ENCODE measurements at regions not wholly inside any gene's neighbourhood (a gene's known extent, or its start where the extent isn't known, plus 50 kb on each side); places are given as distances from the start of the nearest gene placed in this dataset.
A peak's percentile ranks its signal among the peaks of the same experiment; 100 is the strongest.

DNA sequence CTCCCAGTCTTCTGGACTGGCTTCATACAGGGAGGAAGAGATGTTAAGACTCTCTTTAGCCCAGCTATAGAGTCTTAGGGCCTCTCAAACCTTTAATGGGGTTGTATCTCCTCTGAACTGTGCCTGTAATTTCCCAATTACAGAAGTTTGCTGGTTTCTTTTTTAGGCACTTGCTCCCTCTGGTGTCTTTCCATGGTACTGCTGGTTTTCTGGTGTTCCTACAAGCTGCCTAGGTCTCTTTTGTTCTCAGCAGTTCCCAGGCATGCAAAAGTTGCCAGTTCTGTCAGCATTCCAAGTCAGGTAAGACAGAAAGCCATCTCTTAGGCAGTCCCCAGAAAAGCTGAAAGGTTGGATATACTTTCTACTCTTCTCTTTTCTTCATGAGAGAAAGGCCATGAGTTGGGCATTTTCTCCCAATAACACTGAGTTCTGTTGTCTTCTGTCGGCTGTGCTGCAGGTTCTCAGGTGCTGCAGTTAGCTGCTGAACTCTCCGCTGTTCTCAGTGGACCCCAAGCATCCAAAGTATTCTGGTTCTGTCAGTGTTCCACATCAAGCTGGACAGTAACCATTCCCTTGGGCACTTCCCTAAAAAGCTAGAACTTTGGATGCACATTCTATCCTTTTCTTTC lies 54.4 kb upstream of the EHHADH start:
- Histone ChIP-seq H3K4me2 (ENCODE audit: low read depth, low read length) (peak overlapping the region; percentile 38; the same call in 1 of the 2 replicates), H3K27ac (ENCODE audit: extremely low read length, insufficient read depth, low read length) (peak overlapping the region; percentile 85), H3K9me3 (ENCODE audit: low read length) (no peaks in the 10 kb centered on the region; the same call in 1 of the 2 replicates), H2AFZ (ENCODE audit: low read length) (peak overlapping the region; percentile 38), H4K20me1 (ENCODE audit: insufficient read depth, low read length) (no peaks in the 10 kb centered on the region), H3K36me3 (replicated peaks in 1 of 2; ENCODE audit: control insufficient read depth in 1 of 2, insufficient read depth in 2 of 2, low read length in 2 of 2) (no peaks in the 10 kb centered on the region), H3K9ac (ENCODE audit: insufficient read depth, low read depth, low read length) (no peak overlapping the region; the same call in 1 of the 2 replicates), H3K79me2 (ENCODE audit: insufficient read depth, low read length) (no peaks in the 10 kb centered on the region), H3K27me3 (ENCODE audit: control insufficient read depth in 1 of 2, insufficient read depth in 2 of 2, low read length in 2 of 2) (no peaks in the 10 kb centered on the region), H3K4me3 (replicated peaks in 1 of 3; ENCODE audit: insufficient read depth in 1 of 3, low read depth in 2 of 3, low read length in 3 of 3) (no peak overlapping the region; a peak in 1 of 6 replicates), H3K4me1 (ENCODE audit: insufficient read depth, low read length) (peaks cover 35% of the 10 kb centered on the region)
- FAIRE-seq (peak; percentile 94), DNase-seq (ENCODE audit: low spot score) (peak; percentile 71), ATAC-seq (peak; percentile 78)
- intact Hi-C loops (cut with micrococcal nuclease; ENCODE audit: unreplicated experiment) = loop anchor here (1.0 kb wide), 1 partner anchor 433 kb away; no protein-coding TSS in a partner anchor
- ChIA-PET CTCF (ENCODE audit: low intra/inter-chr PET ratio, low total read pairs) (interaction anchor here (0.8 kb wide), 1 partner anchor 47 kb away, joined by 3 read pairs; no protein-coding TSS in a partner anchor), POLR2A (interaction anchor here (1.3 to 2.9 kb wide), 3 partner anchors 21 to 54 kb away, joined by 4 to 24 read pairs (median 8); partner anchors contain the start of gene EHHADH)
- no TSS peak for BruUV-seq (replicated peaks)
- 88% methylated on average over 2 of the region's 2 CpGs for WGBS (ENCODE audit: low lambda C conversion rate)
- in situ Hi-C loops (cut with HindIII; ENCODE audit: extremely low pct_ligation_motif_present, low pct_unique_long_range_greater_than_20kb) = no loop called here
- TF ChIP-seq, protein P1, sequence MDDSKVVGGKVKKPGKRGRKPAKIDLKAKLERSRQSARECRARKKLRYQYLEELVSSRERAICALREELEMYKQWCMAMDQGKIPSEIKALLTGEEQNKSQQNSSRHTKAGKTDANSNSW (CRISPR knock-in tag; IDR thresholded peaks at IDR 0.05; ENCODE audit: borderline replicate concordance) = no peak
- no peak for TF ChIP-seq ZNF713 (CRISPR knock-in tag; IDR thresholded peaks at IDR 0.05)
- no peak for TF ChIP-seq MATR3 (CRISPR knock-in tag; IDR thresholded peaks at IDR 0.05)
- TF ChIP-seq ZNF605 (CRISPR knock-in tag; IDR thresholded peaks at IDR 0.05) = peak; percentile 52; the same call in 1 of the 2 replicates
- TF ChIP-seq ZBTB7A (CRISPR knock-in tag; IDR thresholded peaks at IDR 0.05) = no peak
- TF ChIP-seq, protein P2, sequence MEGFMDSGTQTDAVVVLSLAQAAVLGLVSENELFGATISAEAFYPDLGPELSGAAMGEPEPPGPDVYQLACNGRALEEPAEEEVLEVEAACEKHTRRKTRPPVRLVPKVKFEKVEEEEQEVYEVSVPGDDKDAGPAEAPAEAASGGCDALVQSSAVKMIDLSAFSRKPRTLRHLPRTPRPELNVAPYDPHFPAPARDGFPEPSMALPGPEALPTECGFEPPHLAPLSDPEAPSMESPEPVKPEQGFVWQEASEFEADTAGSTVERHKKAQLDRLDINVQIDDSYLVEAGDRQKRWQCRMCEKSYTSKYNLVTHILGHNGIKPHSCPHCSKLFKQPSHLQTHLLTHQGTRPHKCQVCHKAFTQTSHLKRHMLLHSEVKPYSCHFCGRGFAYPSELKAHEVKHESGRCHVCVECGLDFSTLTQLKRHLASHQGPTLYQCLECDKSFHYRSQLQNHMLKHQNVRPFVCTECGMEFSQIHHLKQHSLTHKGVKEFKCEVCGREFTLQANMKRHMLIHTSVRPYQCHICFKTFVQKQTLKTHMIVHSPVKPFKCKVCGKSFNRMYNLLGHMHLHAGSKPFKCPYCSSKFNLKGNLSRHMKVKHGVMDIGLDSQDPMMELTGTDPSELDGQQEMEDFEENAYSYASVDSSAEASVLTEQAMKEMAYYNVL (CRISPR knock-in tag; IDR thresholded peaks at IDR 0.05; ENCODE audit: borderline replicate concordance) = no peak
- TF ChIP-seq GATAD2A (CRISPR knock-in tag; IDR thresholded peaks at IDR 0.05) = 0 out of 2 replicates have a peak, but pooled peaks have one; percentile 13
- no peak for TF ChIP-seq SOX13 (IDR thresholded peaks at IDR 0.05)
- no peak for TF ChIP-seq SOX13 (CRISPR knock-in tag; conservative IDR thresholded peaks at IDR 0.05 in 1 of 2, IDR thresholded peaks at IDR 0.05 in 1 of 2)
- peak; percentile 69 for TF ChIP-seq STAG1 (CRISPR knock-in tag; IDR thresholded peaks at IDR 0.05)
- peak; percentile 40; the same call in 1 of the 2 replicates for TF ChIP-seq CEBPG (CRISPR knock-in tag; IDR thresholded peaks at IDR 0.05)
- TF ChIP-seq MYNN (CRISPR knock-in tag; IDR thresholded peaks at IDR 0.05; ENCODE audit: low read depth) = no peak
- TF ChIP-seq IKZF4 (CRISPR knock-in tag; IDR thresholded peaks at IDR 0.05; ENCODE audit: borderline replicate concordance, low read depth, not compliant biosample characterization) = no peak
- TF ChIP-seq HOXA9 (CRISPR knock-in tag; IDR thresholded peaks at IDR 0.05; ENCODE audit: borderline replicate concordance) = no peak
- TF ChIP-seq ZNF678 (CRISPR knock-in tag; IDR thresholded peaks at IDR 0.05) = no peak
- no peak for TF ChIP-seq KDM5B (CRISPR knock-in tag; IDR thresholded peaks at IDR 0.05; ENCODE audit: borderline replicate concordance)
- TF ChIP-seq NCOA2 (CRISPR knock-in tag; IDR thresholded peaks at IDR 0.05) = no peak
- TF ChIP-seq, protein P3, sequence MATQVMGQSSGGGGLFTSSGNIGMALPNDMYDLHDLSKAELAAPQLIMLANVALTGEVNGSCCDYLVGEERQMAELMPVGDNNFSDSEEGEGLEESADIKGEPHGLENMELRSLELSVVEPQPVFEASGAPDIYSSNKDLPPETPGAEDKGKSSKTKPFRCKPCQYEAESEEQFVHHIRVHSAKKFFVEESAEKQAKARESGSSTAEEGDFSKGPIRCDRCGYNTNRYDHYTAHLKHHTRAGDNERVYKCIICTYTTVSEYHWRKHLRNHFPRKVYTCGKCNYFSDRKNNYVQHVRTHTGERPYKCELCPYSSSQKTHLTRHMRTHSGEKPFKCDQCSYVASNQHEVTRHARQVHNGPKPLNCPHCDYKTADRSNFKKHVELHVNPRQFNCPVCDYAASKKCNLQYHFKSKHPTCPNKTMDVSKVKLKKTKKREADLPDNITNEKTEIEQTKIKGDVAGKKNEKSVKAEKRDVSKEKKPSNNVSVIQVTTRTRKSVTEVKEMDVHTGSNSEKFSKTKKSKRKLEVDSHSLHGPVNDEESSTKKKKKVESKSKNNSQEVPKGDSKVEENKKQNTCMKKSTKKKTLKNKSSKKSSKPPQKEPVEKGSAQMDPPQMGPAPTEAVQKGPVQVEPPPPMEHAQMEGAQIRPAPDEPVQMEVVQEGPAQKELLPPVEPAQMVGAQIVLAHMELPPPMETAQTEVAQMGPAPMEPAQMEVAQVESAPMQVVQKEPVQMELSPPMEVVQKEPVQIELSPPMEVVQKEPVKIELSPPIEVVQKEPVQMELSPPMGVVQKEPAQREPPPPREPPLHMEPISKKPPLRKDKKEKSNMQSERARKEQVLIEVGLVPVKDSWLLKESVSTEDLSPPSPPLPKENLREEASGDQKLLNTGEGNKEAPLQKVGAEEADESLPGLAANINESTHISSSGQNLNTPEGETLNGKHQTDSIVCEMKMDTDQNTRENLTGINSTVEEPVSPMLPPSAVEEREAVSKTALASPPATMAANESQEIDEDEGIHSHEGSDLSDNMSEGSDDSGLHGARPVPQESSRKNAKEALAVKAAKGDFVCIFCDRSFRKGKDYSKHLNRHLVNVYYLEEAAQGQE (IDR thresholded peaks at IDR 0.05; ENCODE audit: borderline replicate concordance in 1 of 2, low read depth in 1 of 2, low read length in 2 of 2) = no peak
- TF ChIP-seq TCF7 (IDR thresholded peaks at IDR 0.05; ENCODE audit: low read depth) = no peak

Measured in HepG2 (cell line).